Islet precursor cell (in vitro differentiated cells): ENCODE measurements at regions not wholly inside any gene's neighbourhood (a gene's known extent, or its start where the extent isn't known, plus 50 kb on each side); places are given as distances from the start of the nearest gene placed in this dataset.
"Not testable (repeated sequence)": the region's sequence is repeated elsewhere in the genome, so short reads cannot be mapped to it uniquely, and the experiment has no call there.

Experiments
- DNase-seq: peaks from one replicate; pipeline ENCODE4 v3.0.0-alpha.2; 2018

DNA sequence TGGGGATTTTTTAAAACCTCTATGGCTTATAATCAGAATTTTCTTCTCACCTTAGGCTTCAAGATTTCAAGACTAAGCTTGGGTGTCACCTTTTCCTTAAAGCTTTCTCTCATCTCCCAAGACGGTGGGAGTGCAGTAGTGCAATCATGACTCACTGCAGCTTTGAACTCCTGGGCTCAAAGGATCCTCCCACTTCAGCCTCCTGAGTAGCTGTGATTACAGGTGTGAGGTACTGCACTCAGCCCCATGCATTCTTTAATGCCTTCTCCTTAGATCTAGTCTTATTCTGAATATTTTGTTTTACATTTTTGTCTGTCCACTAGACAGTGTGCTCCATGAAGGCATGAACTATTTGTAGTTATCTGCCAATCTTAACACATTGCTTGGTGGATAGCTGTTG is 55.7 kb upstream of the FAT3 start:
- DNase-seq: no peak

DNA sequence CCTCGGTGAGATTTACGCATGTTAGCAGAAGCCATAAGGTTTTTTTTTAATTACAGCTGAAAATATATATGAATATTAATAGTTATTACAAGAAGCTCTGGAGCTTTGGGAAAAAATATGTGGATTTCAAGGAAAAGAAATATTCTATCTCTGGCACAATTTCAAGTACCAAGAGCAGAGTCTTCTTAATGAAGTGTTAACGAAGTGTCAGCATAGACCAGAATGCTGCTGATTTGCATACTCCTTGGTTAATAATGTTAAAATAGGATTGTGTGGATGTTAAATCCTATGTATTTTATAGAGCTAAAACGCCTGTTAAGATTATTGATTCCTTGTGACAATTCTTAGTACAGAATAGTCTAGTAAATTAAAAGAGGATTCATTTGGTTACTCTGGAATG is 57.0 kb upstream of the FAT3 start:
- DNase-seq: no peak

DNA sequence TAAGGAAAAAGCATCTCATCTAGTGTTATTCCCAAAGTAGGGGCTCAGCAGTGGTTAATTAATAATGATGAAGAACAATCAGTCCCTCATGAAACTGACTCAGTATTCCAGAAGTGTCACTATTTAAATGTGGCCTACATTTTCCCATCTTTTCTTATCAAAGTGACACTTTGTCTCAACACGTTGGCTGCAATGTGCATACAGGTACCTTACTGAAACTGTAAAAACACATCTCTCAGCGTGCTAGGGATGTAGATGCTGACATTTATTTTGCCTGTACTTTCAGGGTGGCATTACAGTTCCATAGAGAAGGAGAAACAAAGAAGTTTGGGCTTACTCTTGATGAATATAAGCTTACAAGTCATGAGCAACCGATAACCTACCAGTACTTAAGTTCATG is 58.3 kb upstream of the FAT3 start:
- no peak for DNase-seq

DNA sequence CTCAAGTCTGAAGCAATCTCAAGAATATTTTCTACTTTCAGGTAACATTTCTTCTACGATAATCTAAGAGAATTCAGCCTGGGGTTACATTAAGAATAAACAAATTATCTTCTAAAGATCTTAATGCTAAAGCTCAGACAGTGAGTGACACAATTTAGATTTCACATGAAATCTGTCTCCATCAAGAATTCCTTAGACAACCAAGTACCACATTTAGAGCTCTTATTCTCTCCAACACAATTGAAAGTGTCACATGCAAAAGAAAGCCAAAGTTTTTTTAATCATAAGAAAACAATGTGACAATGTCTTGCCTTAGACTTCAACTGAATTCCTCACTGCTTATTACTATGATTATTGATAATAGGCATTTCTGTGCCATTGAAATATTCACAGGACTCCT is 60.7 kb upstream of the FAT3 start:
- DNase-seq: no peak

DNA sequence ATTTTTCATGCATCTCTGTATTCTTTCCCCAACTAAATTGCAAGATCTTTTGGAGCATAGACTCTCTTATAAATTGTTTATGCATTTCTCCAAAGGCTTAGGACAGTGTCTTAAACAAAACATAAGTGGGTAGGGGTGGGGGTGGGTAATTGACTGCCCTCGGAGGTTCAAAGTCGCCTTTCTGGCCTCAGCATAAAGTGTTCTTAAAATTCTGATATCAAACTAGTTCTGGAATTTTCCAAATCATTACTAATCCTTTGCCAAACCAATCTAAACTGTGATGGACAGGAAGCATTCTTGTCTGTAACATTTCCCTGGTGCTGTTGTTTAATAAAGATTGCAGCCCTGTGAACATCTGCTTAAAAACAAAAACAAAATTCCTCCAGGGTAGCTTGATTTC is 61.8 kb upstream of the FAT3 start:
- no peak for DNase-seq

DNA sequence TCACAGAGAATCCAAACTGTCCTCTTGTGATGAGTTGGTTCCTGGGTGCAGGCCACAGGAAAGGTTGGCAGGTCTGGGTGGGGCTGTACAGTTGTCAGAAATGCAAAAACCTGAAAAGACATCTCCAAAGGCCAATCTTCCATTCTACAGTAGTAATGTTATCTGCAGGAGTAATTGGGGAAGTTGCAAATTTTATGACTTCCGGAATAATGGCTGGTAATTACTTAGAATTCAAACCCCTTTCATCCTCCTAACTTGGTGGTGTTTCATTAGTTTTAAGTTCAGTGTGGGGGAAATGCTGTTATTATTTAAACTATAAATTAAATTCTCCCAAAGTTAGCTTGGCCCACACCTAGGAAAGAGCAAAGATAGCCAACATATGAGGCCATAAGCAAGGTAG is 64.7 kb upstream of the FAT3 start:
- DNase-seq: no peak

DNA sequence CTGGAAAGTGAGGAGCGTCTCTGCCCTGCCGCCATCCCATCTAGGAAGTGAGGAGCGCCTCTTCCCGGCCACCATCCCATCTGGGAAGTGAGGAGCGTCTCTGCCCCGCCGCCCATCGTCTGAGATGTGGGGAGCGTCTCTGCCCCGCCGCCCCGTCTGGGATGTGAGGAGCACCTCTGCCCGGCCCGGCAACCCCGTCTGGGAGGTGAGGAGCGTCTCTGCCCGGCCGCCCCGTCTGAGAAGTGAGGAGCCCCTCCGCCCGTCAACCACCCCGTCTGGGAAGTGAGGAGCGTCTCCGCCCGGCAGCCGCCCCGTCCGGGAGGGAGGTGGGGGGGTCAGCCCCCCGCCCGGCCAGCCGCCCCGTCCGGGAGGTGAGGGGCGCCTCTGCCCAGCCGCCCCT is 67.2 kb upstream of the FAT3 start:
- DNase-seq: not testable (repeated sequence)

DNA sequence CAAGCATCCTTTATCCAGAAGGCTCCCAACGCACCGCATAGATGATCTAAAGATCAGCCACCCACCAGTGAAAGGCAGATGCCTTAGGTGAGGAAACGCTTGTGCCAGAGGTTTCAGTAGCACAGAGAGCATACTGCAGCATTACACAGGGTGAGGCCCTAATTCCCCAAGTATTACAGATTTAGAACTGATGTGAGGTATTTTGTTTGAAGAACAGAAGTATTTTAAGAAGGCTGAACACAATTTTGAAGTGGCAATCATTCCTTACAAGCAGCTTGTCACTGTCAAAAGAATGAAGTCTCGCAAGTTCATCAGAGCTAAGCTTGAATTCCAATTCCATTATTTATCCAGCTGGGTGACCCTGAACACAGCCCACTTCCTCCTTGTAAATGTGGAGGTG is 70.0 kb upstream of the FAT3 start:
- DNase-seq: no peak

DNA sequence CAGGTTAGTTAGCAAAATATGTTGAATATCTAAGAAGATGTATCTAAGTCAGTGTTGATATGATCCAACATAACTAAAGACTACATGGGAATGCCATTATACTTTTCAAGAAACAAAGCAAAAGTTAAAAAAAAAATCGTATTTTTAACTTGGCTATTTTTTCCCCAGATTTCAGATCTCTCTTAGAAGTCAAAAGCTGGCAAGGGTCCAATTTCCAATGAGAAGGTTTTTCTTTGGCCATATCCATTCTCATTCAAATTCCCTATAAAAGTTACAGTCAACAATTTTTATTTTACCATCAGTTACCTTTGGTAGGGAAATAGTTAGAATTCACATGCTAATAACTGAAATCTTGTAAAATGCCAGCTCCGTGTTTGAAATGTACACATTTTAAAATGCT is 70.5 kb upstream of the FAT3 start:
- no peak for DNase-seq

DNA sequence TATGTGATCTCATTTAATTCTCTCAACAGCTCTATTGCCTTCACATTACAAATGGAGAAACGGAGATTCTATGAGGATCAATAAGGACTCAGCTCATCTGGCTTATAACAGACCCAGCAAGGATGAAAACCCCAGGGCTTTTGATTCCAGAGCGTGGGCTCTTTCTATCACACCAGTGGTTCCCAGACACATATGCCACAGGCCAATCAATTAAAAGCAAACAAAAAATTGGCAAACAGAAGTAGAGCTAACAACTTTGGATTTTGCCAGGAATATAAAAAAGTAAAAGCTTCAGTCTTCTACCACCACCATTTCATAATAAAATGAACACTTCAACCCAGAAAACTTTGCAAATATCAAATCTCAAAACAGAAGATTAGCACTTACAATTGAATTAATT is 71.1 kb upstream of the FAT3 start:
- DNase-seq: no peak

DNA sequence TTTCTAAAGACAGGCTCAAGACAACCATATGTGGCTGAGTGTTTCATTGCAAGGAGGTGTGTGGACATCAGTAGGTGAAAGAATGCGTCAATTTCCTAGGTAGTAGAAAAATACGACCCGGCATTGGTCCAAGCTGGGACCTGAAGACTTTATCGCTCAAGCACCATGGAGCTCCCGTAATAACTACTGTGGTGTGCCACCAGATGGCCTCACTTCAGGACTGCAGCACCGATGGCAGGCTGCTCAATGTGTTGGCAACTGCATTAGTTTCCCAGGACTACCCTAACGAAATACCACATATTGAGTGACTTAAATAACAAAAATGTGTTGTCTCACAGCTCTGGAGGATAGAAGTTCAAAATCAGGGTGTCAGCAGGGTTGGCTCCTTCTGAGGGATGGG is 72.4 kb upstream of the FAT3 start:
- no peak for DNase-seq

DNA sequence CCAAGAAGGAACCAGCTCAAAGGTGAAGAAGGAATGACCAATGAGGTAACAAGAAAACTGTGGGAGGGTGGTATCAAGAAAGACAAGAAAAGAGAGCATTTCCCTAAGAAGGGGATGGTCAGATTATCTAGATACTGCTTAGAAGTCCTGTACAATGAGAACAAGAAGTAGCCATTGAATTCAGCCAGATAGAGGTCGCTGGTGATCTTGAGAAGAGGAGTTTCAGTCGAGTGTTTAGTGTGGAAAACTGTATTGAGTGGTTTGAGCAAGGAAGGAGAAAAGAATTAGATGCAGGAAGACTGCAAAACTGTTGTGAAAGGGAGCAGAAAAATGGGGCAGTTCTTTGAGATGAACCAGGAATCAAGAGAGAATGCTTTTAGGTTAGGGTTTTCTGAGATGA is 74.6 kb upstream of the FAT3 start:
- DNase-seq: no peak

DNA sequence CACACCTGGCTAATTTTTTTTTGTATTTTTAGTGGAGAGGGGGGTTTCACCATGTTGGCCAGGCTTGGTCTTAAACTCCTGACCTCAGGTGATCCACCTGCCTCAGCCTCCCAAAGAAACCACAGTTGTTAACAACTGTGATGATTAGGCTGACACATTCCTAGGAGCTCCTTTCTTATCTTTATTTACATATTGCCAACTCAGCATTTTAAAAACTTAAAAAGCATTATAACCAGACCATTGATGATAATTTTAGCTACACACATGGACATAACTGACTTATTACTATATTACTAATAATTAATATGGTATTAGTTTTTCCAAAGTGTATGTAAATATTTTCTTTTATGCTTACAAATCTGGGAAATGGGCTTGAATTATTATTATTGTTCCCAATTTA is 82.9 kb upstream of the FAT3 start:
- DNase-seq: no peak

DNA sequence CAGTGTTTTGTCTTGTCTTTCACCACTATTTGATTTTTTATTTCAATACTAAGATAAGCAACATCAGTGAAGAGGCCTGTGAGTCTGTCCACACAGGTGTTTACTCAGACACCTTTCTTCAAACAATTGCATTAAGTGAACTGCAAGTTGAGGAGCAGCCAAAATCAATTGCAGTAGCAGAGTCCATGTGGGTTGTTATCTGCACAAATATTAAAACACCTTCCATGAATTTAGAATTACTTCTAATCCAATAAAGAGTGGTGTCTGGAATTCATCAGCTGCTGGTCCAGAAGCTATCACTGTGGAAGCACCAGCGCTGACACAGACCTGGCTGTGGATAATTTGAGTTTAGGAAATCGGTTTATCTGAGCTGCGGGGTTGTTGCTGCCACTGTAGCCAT is 83.5 kb upstream of the FAT3 start:
- no peak for DNase-seq

DNA sequence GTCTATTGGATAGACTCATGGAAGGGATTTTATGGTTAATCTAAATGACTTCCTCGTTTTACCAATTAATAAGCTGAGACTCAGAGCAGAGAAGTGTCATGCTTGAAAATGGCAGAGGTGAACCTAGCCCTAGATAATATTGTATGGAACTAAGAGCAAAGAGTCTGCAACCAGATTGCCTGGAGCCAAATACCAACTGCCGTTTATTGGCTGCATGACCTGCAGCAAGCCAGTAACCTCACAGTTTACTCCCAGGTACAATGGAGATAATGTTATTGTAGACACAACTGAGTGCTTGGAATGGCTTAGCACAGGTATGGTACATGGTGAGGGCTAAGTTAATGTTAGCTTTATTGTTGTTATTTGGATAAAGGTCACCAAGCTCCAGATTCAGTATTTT is 84.6 kb upstream of the FAT3 start:
- no peak for DNase-seq

DNA sequence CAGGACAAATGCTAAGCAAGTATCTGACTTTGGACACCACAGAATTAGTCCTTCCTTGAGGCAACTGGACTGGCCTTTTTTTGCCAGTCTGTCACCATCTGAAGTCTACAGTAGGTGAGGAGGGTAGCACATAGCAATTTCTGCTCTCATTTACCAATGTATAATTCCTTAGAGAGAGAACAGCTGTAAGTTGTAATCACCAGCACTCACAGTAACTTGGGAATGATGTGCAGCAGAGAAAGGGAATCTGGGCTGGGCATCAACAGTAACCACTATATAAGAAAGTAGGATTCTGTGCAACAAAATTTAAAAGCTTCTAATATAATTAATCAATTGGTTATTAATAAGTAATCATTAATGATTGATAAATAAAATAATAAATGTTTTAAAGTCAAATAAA is 86.3 kb upstream of the FAT3 start:
- DNase-seq: no peak

DNA sequence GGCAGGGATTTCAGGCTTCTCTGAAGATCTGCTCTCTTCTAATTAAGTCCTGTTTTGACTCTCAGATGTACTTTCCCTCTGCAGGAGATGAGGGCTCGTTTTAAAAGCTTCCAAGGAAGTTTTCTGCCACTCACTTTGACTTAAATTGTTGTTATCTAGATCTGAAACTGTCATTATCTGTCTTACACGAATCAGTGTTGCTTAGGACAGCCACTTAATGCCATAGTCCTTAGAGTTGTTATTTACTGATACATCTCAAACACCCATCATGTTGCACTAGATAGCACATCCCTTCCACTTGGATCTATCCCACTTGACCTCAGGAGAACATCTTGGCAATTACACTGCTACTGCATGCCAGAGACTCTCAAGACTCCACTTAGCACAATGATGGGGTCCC is 86.9 kb upstream of the FAT3 start:
- no peak for DNase-seq

DNA sequence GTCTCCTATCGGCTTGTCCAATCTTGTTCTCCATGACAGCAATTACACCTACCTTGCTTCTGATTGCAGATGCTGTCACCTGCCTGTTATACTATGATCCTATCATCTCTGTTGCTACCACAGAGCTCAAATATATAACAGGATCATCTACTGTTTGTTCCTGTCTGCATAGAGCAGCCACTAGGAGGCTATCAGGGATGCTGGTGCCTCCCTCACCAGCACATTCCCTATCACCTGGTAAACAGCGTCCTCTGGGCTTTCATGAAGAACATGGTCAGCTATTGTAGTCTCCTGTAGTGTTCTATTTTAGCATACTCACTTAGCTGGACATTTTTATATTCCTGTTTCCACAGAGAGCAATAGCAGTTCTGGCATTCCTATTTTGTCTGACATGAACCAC is 87.8 kb upstream of the FAT3 start:
- peak; percentile 55 for DNase-seq

DNA sequence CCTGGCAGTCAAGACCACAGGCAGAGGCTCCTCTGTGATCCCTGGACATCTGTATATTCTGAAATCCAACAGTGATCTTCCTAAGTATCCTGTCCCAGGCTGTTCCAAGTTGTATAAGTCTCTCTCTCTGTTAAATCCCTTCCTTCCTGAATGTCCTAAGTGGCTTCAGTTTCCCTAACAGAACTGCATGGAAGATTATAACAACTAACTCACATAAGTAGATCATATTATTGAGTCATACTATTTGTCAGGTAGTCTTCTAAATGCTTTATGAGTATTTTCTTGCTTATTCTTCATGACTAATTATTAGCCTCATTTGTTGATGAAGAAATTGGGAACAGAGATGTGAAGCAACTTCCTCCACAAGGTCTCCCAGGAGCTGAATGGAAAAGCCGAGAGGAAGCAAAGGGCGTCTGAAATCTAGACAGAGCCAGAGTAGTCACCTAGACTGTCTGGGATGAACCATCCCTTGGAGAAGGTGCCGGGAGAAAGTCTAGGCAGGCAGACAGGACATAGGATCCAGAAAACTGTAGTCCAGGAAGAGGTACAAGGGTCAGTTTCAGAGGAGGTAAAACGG is 93.2 kb upstream of the FAT3 start:
- DNase-seq: peak; percentile 65

DNA sequence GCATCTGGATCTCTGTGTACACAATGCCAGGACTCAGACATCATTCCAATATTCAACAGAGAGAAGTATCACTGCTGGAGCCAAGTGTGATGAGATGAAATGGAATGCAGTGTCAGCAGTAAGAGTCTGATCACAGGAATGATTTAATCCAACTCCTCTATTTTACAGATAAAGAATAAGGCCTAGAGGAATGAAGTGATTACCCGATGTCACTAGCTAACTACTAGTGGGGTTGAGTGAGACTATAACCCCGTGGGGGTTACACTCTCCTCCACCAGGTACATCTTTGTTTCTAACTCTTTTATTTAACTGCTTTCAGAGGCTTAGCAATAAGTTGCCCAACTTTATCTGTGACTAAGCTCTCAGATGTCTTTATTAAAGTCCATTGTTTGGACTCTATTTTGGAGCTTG is 94.2 kb upstream of the FAT3 start:
- no peak for DNase-seq

DNA sequence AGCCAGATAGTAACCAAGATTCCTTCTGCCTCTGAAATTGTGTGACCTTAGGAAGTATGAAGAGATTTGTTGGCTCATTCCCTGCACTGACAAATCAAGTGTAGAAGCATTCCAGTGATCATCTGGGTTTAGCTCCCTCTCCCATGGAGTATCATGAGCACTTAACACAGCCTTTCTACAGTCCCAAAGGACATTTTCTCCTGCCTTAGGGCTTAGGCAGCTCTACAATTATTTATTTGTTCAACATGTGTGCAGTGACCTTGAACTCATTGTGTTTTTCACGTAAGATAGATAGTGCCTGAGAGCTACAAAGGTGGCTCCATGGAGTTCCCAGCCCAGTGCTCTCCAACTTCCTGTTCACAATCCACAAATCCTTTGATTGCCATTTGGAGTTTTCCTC is 94.8 kb upstream of the FAT3 start:
- no peak for DNase-seq

DNA sequence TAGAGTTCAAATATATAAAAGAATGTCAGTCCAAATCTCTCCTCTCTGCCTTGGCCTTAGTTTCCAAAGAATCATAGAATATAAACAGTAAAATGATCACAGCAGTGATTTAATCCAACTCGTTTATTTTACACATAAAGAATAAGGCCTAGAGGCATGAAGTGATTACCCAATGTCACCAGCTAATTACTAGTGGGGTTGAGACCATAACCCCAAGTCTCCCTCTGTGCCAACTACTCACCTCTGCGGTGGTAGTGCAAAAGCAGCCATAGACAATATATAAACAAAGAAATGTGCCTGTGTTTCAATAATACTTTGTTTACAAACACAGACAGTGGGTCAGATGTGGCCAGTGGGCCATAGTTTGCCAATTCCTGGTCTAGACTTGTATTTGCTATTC is 96.6 kb upstream of the FAT3 start:
- no peak for DNase-seq

DNA sequence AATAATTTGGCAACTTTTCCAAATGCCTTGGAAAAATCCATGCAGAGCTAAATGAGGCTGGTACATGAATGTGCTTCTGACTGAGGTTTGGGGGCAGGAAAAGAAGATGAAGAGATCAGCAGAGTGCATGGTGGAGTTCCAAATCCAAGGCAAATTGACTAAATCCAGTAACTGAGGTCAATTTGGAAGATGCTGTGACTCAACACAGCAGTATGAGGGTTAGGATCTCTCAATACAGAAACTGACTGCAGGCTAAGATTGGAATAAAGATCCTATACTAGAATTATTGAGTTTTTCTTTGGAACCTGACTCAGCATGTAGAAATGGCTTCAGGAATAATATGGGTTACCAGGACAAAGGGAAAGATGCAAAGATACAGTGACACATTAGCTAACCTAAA is 99.3 kb upstream of the FAT3 start:
- no peak for DNase-seq

DNA sequence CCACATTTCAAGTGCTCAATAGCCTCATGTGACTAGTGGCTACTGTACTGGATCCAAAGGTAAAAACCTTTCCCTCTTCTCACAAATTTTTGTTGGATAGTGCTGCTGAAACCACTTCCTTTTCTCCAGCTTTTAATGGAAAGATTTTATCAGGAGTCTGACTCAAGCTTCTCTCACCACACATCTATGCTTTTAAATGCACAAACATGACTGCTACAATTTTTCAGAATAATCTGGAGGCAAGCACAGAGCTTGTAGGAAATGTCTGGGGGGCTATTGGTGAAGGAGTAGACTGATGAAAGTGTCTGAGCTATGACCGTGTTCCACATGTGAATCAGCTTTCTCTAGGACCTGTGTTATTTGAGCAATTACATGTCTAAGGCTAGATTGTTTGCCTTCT is 101.1 kb upstream of the FAT3 start:
- DNase-seq: peak; percentile 59

DNA sequence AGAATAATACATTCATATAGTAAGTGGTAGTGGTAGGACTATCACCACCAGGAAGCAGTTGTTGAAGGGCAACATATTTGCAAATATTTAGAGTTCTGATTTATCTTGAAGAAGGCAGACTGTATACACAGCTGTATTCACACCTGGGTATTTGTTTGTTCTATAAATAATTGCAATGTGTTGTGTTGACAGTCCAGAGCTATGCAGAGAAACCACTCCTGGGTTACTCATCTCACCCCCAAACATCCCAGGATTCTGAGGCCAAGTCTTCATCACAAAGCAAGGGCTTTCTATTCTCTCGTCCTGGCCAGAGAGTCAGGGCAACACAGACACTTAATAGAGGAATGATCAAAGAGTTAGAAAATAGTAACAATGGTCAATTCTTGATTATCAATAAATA is 102.1 kb upstream of the FAT3 start:
- no peak for DNase-seq

DNA sequence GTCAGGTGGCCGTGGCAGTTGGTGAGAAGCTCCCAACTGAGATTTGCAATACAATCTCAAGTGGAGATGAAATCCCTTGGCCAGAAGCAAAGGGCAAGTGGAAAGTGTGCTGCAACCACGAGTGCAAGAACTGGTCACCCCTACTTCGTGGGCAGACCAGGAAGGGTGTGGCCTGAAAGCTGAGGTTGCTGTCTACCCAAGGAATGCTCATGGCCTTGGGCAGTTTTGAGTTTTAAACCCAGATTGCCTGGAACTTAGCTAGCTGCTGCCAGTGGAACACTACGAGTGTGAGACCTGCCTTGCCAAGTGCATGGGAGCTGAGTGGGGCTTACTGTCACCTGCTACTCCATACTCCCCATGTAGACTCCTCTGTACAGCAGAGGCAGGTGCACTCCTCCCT is 113.3 kb upstream of the FAT3 start:
- DNase-seq: peak; percentile 67
